MM.1S (cell line): ENCODE measurements at regions not wholly inside any gene's neighbourhood (a gene's known extent, or its start where the extent isn't known, plus 50 kb on each side); places are given as distances from the start of the nearest gene placed in this dataset.

Experiments
- DNase-seq: peaks from one replicate; pipeline ENCODE4 v3.0.0-alpha.2; 2015
- H2AFZ ChIP-seq: fragments of 300-600 bp; sonication (generic); 2 replicates; pipeline ENCODE4 v1.6.0; 2016; ENCODE audit warnings: antibody characterized with exemption, low read length
- H3F3A ChIP-seq: fragments of 300-600 bp; sonication (generic); 2 replicates; pipeline ENCODE4 v1.6.1; 2016; ENCODE audit warnings: mild to moderate bottlenecking, antibody characterized with exemption, low read length, moderate library complexity, mixed read lengths; ENCODE audit not compliant: insufficient read depth
- H3K27ac ChIP-seq: fragments of 300-600 bp; sonication (generic); 2 replicates; pipeline ENCODE4 v1.5.1; 2016; ENCODE audit warnings: mild to moderate bottlenecking, low read length
- H3K27me3 ChIP-seq: fragments of 300-600 bp; sonication (generic); replicated peaks from 2 replicates; pipeline ENCODE4 v1.6.0; 2016; ENCODE audit warnings: low read length; ENCODE audit not compliant: insufficient read depth
- H3K36me3 ChIP-seq: fragments of 300-600 bp; sonication (generic); replicated peaks from 2 replicates; pipeline ENCODE4 v1.6.1; 2016; ENCODE audit warnings: mild to moderate bottlenecking, low read length, mixed read lengths; ENCODE audit not compliant: insufficient read depth
- H3K4me1 ChIP-seq: fragments of 300-600 bp; sonication (generic); 2 replicates; pipeline ENCODE4 v1.6.1; 2016; ENCODE audit warnings: low read length, mixed read lengths
- H3K4me2 ChIP-seq: fragments of 300-600 bp; sonication (generic); 2 replicates; pipeline ENCODE4 v1.6.0; 2016; ENCODE audit warnings: low read depth, low read length
- H3K4me3 ChIP-seq: fragments of 300-600 bp; sonication (generic); 2 replicates; pipeline ENCODE4 v1.5.1; 2016; ENCODE audit warnings: low read length, mixed read lengths
- H3K79me2 ChIP-seq: fragments of 300-600 bp; sonication (generic); 2 replicates; pipeline ENCODE4 v1.6.1; 2016; ENCODE audit warnings: mixed run types, low read length, mixed read lengths
- H3K9ac ChIP-seq: fragments of 300-600 bp; sonication (generic); 2 replicates; pipeline ENCODE4 v1.6.1; 2016; ENCODE audit warnings: low read length, mixed read lengths
- H3K9me2 ChIP-seq: fragments of 300-600 bp; sonication (generic); replicated peaks from 2 replicates; pipeline ENCODE4 v1.6.1; 2016; ENCODE audit warnings: mild to moderate bottlenecking, low read length, mixed read lengths; ENCODE audit not compliant: insufficient read depth
- H3K9me3 ChIP-seq: fragments of 300-600 bp; sonication (generic); replicated peaks from 2 replicates; pipeline ENCODE4 v1.6.1; 2016; ENCODE audit warnings: mild to moderate bottlenecking, low read length, mixed read lengths; ENCODE audit not compliant: insufficient read depth
- H4K20me1 ChIP-seq: fragments of 300-600 bp; sonication (generic); 2 replicates; pipeline ENCODE4 v1.6.1; 2016; ENCODE audit warnings: mild to moderate bottlenecking, low read length, moderate library complexity, mixed read lengths; ENCODE audit not compliant: insufficient read depth
- CTCF ChIP-seq: fragments of 300-600 bp; sonication (generic); IDR thresholded peaks from 2 replicates; pipeline ENCODE4 v1.5.1; 2016; ENCODE audit warnings: antibody characterized with exemption, low read length, mixed read lengths
- EZH2 ChIP-seq: fragments of 300-600 bp; sonication (generic); optimal IDR thresholded peaks from 2 replicates; pipeline ENCODE3; 2017; ENCODE audit warnings: low read depth, mild to moderate bottlenecking, antibody characterized with exemption, low read length, mixed read lengths
- EZH2phosphoT487 ChIP-seq: fragments of 300-600 bp; sonication (generic); IDR thresholded peaks from 2 replicates; pipeline ENCODE4 v1.6.1; 2018; ENCODE audit warnings: antibody characterized with exemption, low read length

GRCh38 chr20:22908437-22908836, 126.7 kb upstream of the SSTR4 start:
- no peaks in the 10 kb centered on the region for H3F3A ChIP-seq
- H3K79me2 ChIP-seq = no peaks in the 10 kb centered on the region
- H3K4me2 ChIP-seq = no peak overlapping the region
- H3K9me3 ChIP-seq = no peaks in the 10 kb centered on the region
- no peaks in the 10 kb centered on the region for H3K36me3 ChIP-seq
- DNase-seq = no peak
- no peak overlapping the region for H3K4me3 ChIP-seq
- TF ChIP-seq EZH2 (no peak), EZH2phosphoT487 (no peak), CTCF (no peak)
- no peak overlapping the region for H3K27ac ChIP-seq
- H4K20me1 ChIP-seq = no peaks in the 10 kb centered on the region
- no peak overlapping the region for H2AFZ ChIP-seq
- H3K4me1 ChIP-seq = no peaks in the 10 kb centered on the region
- no peak overlapping the region for H3K9ac ChIP-seq
- no peaks in the 10 kb centered on the region for H3K9me2 ChIP-seq
- H3K27me3 ChIP-seq = no peaks in the 10 kb centered on the region

GRCh38 chr20:22908944-22909343, 126.2 kb upstream of the SSTR4 start:
- Histone ChIP-seq H4K20me1 (no peaks in the 10 kb centered on the region), H3K9me2 (no peaks in the 10 kb centered on the region), H3K9ac (no peak overlapping the region), H3K9me3 (no peaks in the 10 kb centered on the region), H3K4me3 (no peak overlapping the region), H3F3A (no peaks in the 10 kb centered on the region), H3K27me3 (no peaks in the 10 kb centered on the region), H3K79me2 (no peaks in the 10 kb centered on the region), H3K36me3 (no peaks in the 10 kb centered on the region), H2AFZ (no peak overlapping the region), H3K4me2 (no peak overlapping the region), H3K27ac (no peak overlapping the region), H3K4me1 (no peaks in the 10 kb centered on the region)
- no peak for DNase-seq
- TF ChIP-seq CTCF = no peak
- TF ChIP-seq EZH2phosphoT487 = no peak
- no peak for TF ChIP-seq EZH2

GRCh38 chr20:22909436-22909835, 125.7 kb upstream of the SSTR4 start:
- H3K9me3 ChIP-seq = no peaks in the 10 kb centered on the region
- H3K27me3 ChIP-seq = no peaks in the 10 kb centered on the region
- H3K4me3 ChIP-seq = no peak overlapping the region
- no peaks in the 10 kb centered on the region for H3K36me3 ChIP-seq
- DNase-seq = no peak
- no peaks in the 10 kb centered on the region for H4K20me1 ChIP-seq
- no peak overlapping the region for H3K4me2 ChIP-seq
- H3K79me2 ChIP-seq = no peaks in the 10 kb centered on the region
- H3K4me1 ChIP-seq = no peaks in the 10 kb centered on the region
- no peak overlapping the region for H2AFZ ChIP-seq
- TF ChIP-seq CTCF (no peak), EZH2 (no peak), EZH2phosphoT487 (no peak)
- no peaks in the 10 kb centered on the region for H3F3A ChIP-seq
- no peak overlapping the region for H3K27ac ChIP-seq
- no peak overlapping the region for H3K9ac ChIP-seq
- H3K9me2 ChIP-seq = no peaks in the 10 kb centered on the region
